Thoracic aorta (tissue), 2 donors: ENCODE measurements at regions not wholly inside any gene's neighbourhood (a gene's known extent, or its start where the extent isn't known, plus 50 kb on each side); places are given as distances from the start of the nearest gene placed in this dataset.

ENCODE experiments used
- ATAC-seq: fragments of 150-250 bp; one replicate; pipeline ENCODE4 v1.8.0; 2017; ENCODE audit warnings: low read depth; ENCODE audit not compliant: insufficient number of reproducible peaks, low FRiP score
- DNase-seq: peaks from one replicate; pipeline ENCODE4 v3.0.0-alpha.2; 2020; ENCODE audit warnings: low spot score
- H3K27ac ChIP-seq, 2 donors: fragments of 200-600 bp; sonication (generic); 1 replicate in 1 of 2; 2 replicates in 1 of 2; pipeline ENCODE4 v1.5.1; 2016; ENCODE audit warnings: mild to moderate bottlenecking in 2 of 2, moderate library complexity in 2 of 2
- H3K27me3 ChIP-seq: fragments of 200-600 bp; sonication (generic); replicated peaks from 2 replicates; pipeline ENCODE4 v1.6.0; 2016; ENCODE audit warnings: mild to moderate bottlenecking; ENCODE audit not compliant: insufficient read depth
- H3K36me3 ChIP-seq: fragments of 200-600 bp; sonication (generic); one replicate; pipeline ENCODE4 v1.5.1; 2016
- H3K4me1 ChIP-seq, 2 donors: fragments of 200-600 bp; sonication (generic); 1 replicate in 1 of 2; 2 replicates in 1 of 2; pipeline versions ENCODE4 v1.5.1 to v1.6.0; 2016; ENCODE audit warnings: low read depth in 2 of 2, mild to moderate bottlenecking in 1 of 2; ENCODE audit not compliant: control insufficient read depth in 1 of 2
- H3K4me3 ChIP-seq: fragments of 200-600 bp; sonication (generic); 2 replicates; pipeline ENCODE4 v1.5.1; 2016; ENCODE audit warnings: mild to moderate bottlenecking
- H3K9me3 ChIP-seq: fragments of 200-600 bp; sonication (generic); 2 replicates; pipeline ENCODE4 v1.5.1; 2016
- TF ChIP-seq, protein P1 (sequence below): fragments of 200-600 bp; sonication (generic); IDR thresholded peaks from one replicate; pipeline ENCODE4 v1.5.1; 2019; ENCODE audit warnings: antibody characterized with exemption

DNA sequence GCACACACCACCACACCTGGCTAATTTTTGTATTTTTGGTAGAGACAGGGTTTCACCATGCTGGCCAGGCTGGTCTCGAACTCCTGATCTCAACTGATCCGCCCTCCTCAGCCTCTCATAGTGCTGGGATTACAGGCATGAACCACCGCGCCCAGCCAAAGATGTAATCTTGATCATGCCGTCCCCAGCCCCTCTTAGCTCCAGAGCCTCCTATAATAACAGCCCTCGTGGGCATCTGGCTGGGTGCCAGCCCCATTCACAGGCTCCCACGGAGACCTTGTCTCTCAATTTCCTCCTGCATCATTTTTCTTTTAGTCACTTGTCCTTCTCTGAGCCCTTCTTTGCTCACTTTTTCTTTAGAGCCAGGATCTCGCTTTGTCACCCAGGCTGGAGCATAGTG lies 94.2 kb downstream of the KATNIP start:
- Histone ChIP-seq H3K27me3 (no peaks in the 10 kb centered on the region), H3K27ac (no peak overlapping the region), H3K4me3 (no peak overlapping the region), H3K4me1 (no peaks in the 10 kb centered on the region), H3K36me3 (no peaks in the 10 kb centered on the region), H3K9me3 (no peaks in the 10 kb centered on the region)
- ATAC-seq (no peak), DNase-seq (no peak)
- TF ChIP-seq, protein P1, sequence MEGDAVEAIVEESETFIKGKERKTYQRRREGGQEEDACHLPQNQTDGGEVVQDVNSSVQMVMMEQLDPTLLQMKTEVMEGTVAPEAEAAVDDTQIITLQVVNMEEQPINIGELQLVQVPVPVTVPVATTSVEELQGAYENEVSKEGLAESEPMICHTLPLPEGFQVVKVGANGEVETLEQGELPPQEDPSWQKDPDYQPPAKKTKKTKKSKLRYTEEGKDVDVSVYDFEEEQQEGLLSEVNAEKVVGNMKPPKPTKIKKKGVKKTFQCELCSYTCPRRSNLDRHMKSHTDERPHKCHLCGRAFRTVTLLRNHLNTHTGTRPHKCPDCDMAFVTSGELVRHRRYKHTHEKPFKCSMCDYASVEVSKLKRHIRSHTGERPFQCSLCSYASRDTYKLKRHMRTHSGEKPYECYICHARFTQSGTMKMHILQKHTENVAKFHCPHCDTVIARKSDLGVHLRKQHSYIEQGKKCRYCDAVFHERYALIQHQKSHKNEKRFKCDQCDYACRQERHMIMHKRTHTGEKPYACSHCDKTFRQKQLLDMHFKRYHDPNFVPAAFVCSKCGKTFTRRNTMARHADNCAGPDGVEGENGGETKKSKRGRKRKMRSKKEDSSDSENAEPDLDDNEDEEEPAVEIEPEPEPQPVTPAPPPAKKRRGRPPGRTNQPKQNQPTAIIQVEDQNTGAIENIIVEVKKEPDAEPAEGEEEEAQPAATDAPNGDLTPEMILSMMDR, result no peak

DNA sequence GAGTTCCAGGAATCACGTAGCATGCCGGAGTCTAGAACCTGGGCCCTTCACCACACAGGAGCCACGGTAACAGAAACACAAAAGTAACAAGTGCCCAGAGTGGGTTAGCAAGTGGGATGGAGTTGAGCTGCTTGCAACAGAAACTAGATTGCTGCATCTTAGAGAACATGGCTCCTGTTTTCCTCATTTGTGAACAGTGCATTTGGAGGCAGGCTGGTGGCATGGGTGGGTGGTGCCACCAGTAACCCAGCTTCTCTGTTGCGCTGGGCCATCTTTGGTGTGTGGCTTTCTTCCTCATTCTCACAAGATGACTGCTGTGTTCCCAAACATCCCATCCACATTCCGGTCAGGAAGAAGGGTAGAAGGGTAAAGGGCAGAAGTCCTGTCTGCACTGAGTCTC lies 95.5 kb downstream of the KATNIP start:
- H3K4me1 ChIP-seq, result no peaks in the 10 kb centered on the region
- H3K36me3 ChIP-seq, result no peaks in the 10 kb centered on the region
- TF ChIP-seq, protein P1, result no peak
- DNase-seq (no peak), ATAC-seq (no peak)
- no peaks in the 10 kb centered on the region for H3K9me3 ChIP-seq
- H3K27ac ChIP-seq, result no peak overlapping the region
- no peak overlapping the region for H3K4me3 ChIP-seq
- H3K27me3 ChIP-seq, result no peaks in the 10 kb centered on the region

DNA sequence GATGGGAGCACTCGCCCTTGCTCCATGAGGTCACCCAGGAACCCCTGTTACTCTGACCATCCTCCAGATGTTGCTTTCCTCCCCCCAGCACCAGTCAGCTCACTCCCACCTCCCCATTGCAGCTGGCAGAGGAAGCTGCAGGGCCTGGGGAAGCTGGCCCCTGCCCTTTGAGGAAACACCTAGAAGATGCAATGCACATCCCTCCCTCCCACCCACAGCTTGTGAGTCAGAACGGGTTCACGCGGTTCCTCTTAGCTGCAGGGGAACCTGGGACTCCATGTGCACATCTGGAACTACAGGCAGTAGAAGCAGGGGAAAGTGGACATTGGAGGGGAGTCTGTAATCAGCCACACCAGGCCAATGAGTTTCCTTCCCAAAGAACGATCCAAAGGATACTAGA lies 96.9 kb downstream of the KATNIP start:
- Histone ChIP-seq H3K4me3 (no peak overlapping the region), H3K27me3 (no peaks in the 10 kb centered on the region), H3K27ac (no peak overlapping the region), H3K4me1 (no peaks in the 10 kb centered on the region), H3K9me3 (no peaks in the 10 kb centered on the region), H3K36me3 (no peaks in the 10 kb centered on the region)
- TF ChIP-seq, protein P1, result no peak
- DNase-seq (no peak), ATAC-seq (no peak)

DNA sequence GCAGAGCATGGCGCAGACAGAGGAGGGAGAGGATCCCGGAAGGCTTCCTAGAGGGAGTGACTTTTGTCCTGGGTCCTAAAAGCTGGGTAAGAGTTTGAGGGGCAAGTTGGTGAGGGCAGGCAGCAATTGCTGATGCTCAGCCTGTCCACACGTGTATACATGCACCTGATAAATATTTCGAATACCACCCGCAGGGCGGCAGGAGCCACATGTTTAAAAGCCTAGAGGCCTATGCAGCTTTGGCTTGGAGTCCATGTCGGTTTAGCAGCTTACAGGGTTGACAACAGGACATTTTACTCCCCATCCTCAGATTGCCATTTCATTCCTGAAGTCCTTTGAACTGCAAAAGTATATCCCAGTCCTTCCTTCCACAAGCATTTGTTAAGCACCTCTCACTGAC lies 99.1 kb downstream of the KATNIP start:
- Histone ChIP-seq H3K9me3 (no peaks in the 10 kb centered on the region), H3K27me3 (no peaks in the 10 kb centered on the region), H3K4me1 (no peaks in the 10 kb centered on the region), H3K36me3 (no peaks in the 10 kb centered on the region), H3K27ac (no peak overlapping the region), H3K4me3 (no peak overlapping the region)
- no peak for ATAC-seq
- TF ChIP-seq, protein P1, result no peak
- no peak for DNase-seq

DNA sequence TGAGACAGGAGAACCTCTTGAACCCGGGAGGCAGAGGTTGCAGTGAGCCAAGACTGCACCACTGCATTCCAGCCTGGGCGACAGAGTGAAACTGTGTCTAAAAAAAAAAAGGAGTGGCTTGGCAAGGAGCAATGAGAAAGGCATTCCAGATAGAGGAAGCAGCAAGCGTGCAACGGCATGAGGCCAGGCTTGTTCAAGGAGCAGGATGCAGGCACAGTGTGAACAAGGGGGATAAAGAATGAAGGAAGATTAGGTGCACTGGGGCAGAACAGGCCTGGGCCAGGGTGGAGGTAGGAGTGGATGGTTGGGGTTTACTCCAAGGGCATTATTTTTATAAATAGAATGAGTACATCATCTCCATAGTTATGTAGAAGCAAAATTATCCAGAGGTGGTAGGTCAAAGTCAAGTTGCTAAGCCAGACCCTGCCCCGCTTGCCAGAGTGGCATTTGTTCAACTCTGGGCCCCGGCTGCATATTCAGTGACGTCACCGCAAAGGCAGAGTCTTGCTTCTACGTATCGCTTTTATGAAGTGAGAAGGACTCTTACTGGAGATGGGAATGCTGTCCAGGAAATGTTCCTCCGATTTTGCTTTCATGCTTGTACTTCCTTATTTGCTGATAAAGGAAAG lies 100.2 kb downstream of the KATNIP start:
- Histone ChIP-seq H3K9me3 (no peaks in the 10 kb centered on the region), H3K27me3 (no peaks in the 10 kb centered on the region), H3K27ac (no peak overlapping the region), H3K36me3 (no peaks in the 10 kb centered on the region), H3K4me3 (no peak overlapping the region), H3K4me1 (no peaks in the 10 kb centered on the region)
- ATAC-seq (no peak), DNase-seq (no peak)
- TF ChIP-seq, protein P1, result no peak
